WTC11 (cell line): ENCODE measurements at regions not wholly inside any gene's neighbourhood (a gene's known extent, or its start where the extent isn't known, plus 50 kb on each side); places are given as distances from the start of the nearest gene placed in this dataset.

Experiments used
- ATF3 ChIP-seq: sonication (generic); formaldehyde crosslinking; conservative IDR thresholded peaks from 2 replicates; pipeline ENCODE4 v1.8.1; 2022; ENCODE audit warnings: mild to moderate bottlenecking, missing genetic modification reagents
- CREB1 ChIP-seq: sonication (generic); formaldehyde crosslinking; IDR thresholded peaks from 2 replicates; pipeline ENCODE4 v1.8.0; 2023; ENCODE audit warnings: mild to moderate bottlenecking, missing genetic modification reagents
- CTCF ChIP-seq: fragments of 200-600 bp; IDR thresholded peaks from 2 replicates; pipeline ENCODE4 v1.8.0; 2022; ENCODE audit warnings: antibody characterized with exemption
- ESRRA ChIP-seq: sonication (generic); formaldehyde crosslinking; IDR thresholded peaks from 2 replicates; pipeline ENCODE4 v1.8.1; 2022; ENCODE audit warnings: mild to moderate bottlenecking, missing genetic modification reagents, borderline replicate concordance
- JUN ChIP-seq: sonication (generic); formaldehyde crosslinking; IDR thresholded peaks from 2 replicates; pipeline ENCODE4 v1.8.0; 2023; ENCODE audit warnings: mild to moderate bottlenecking, missing genetic modification reagents
- SMAD4 ChIP-seq: sonication (generic); formaldehyde crosslinking; IDR thresholded peaks from 2 replicates; pipeline ENCODE4 v1.8.0; 2022; ENCODE audit warnings: mild to moderate bottlenecking, missing genetic modification reagents
- SOX15 ChIP-seq: fragments of 250-450 bp; sonication (Bioruptor Pico); IDR thresholded peaks from 2 replicates; pipeline ENCODE4 v1.9.0; 2021; ENCODE audit warnings: mild to moderate bottlenecking
- USF2 ChIP-seq: sonication (generic); formaldehyde crosslinking; IDR thresholded peaks from 2 replicates; pipeline ENCODE4 v1.8.1; 2023; ENCODE audit warnings: mild to moderate bottlenecking, missing genetic modification reagents, moderate library complexity
- ZBTB21 ChIP-seq: sonication (generic); formaldehyde crosslinking; IDR thresholded peaks from 2 replicates; pipeline ENCODE4 v1.8.1; 2023; ENCODE audit warnings: mild to moderate bottlenecking, missing genetic modification reagents, borderline replicate concordance

- TF ChIP-seq CTCF, result no peak
- TF ChIP-seq ZBTB21, result no peak
- TF ChIP-seq ATF3 (CRISPR knock-in tag), result no peak
- no peak for TF ChIP-seq SMAD4 (CRISPR knock-in tag)
- no peak for TF ChIP-seq USF2 (CRISPR knock-in tag)
- TF ChIP-seq JUN (CRISPR knock-in tag), result no peak
- no peak for TF ChIP-seq ESRRA
- TF ChIP-seq CREB1, result no peak
- TF ChIP-seq SOX15 (CRISPR knock-in tag), result no peak
These were observed 331.0 kb upstream of the TLE4 start for GRCh38 chr9:79240774-79241173.
